ENCODE measurements at regions not wholly inside any gene's neighbourhood (a gene's known extent, or its start where the extent isn't known, plus 50 kb on each side); places are given as distances from the start of the nearest gene placed in this dataset.
"Not testable (repeated sequence)": the region's sequence is repeated elsewhere in the genome, so short reads cannot be mapped to it uniquely, and the experiment has no call there.

DNA sequence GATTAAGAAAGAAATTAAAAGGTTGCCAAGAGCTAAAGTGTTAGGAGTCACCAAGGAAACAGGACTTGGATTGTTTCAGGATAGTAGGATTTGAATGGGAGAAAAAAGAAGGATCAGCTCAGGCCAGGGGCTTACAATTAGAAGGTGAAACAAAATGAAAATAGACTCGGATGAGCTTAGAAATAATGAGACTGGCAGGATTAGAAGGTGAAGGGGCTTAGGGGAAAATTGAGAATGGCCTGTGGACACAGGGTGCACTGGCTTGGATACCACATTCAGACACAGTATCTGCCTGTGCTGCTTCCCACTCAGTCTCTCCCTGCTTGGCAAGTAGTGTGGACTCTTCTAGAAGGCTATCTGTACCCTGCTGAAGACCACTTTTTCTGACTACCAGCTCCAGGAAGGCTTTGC, 206.1 kb upstream of the ATP10A start:
- no peak for DNase-seq

DNA sequence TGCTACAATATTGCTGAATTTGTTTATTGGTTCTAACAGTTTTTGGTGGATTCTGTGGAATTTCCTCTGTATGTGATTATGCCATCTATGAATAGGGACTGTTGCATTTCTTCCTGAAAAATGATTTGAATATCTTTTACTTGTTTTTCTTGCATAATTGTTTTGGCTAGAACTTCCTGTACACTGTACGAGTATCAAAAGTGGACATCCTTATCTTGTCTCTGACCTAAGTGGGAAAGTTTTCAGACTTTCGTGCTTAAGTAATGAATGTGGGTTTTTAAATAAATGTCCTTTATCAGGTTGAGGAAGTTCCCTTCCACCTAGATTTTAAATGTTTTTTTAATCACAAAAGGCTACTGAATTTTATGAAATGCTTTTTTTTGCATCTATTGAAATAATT, 203.8 kb upstream of the ATP10A start:
- DNase-seq = no peak

DNA sequence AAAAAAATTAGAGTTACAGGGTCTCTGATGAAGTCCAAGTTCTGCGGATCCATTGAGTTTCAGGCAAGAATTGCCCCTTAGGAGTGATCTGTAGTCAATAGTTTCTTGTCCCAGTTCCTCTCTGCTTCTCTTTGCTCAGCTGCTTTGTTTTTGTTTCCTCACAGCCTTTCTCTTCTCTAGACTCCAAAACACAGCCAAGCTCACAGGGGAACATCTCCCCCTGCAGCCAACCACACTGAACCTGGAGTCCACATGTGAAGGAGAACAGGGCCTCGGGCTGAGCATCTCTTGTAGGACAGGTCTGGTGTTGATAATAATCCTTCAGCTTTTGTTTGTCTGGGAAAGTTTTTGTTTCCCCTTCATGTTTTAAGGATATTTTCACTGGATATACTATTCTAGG, 202.6 kb upstream of the ATP10A start:
- DNase-seq = no peak

DNA sequence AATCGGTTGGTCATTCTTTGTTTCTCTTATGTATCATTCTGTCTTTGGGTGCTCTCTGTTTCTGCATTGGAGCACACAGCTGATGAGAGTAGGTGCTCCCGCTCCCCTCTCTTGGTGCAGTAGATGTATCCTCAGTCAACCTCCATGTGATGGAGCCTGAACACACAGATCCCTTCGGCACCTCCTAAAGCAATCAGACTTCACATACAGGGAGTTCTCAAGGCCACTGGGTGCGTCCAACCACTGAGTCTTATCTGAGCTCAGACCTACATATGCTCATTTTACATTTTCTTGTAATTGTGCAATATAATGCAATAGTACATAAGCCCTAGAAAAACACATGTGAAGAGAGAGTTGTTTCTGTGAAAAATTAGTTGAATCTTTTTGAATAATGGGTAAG, 198.1 kb upstream of the ATP10A start:
- DNase-seq = no peak

DNA sequence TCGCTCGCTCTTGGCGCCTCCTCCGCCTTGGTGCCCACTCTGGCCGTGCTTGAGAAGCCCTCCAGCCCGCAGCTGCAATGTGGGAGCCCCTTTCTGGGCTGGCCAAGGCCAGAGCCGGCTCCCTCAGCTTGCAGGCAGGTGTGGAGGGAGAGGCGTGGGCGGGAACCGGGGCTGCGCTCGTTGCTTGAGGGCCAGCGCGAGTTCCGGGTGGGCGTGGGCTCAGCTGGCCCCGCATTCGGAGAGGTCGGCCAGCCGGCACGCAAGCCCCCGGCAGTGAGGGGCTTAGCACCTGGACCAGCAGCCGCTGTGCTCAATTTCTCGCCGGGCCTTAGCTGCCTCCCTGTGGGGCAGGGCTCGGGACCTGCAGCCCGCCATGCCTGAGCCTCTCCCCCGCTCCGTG, 193.6 kb upstream of the ATP10A start:
- not testable (repeated sequence) for DNase-seq

DNA sequence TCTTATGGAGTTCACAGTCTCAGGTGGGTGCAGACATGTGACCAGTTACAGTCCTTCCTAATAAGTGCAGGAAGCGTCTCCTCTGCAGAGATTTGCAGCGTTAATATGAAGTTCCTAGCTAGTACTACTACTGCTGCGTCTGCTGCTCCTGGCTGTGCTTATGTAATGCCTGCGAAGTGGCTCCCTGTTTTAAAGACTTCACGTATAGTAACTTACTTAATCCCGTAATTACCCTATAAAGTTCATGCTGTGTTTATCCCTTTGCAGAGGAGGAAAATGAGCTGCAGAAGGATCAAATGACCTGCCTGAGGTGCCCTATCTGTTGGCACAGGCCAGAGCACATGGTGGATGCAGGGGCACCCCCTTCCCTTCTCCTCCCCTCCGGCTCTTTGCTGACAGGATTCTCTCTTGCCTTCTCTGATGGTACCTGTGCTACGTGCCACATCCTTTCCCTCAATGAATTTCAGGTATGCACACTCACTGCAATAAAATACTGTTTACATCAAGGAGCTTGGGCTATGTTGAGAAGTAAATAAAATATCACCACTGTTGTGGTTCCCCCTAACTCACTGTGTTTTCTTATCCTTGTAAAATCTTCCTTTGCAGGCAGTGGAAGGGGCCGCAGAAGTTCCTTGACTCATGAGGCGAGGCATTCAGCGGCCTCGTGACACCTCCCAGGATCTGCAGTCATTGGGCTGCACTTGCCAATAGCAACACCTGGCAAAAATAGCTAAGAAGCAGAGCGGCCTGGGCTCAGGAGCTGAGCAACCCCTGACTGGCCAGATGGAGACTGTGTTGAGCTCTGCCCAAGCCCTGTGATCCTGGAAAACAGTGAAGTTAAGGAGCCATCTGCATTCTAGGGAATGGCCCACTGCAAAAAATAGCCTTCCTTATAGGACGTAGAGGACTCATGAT, 188.9 kb upstream of the ATP10A start:
- no peak for DNase-seq

DNA sequence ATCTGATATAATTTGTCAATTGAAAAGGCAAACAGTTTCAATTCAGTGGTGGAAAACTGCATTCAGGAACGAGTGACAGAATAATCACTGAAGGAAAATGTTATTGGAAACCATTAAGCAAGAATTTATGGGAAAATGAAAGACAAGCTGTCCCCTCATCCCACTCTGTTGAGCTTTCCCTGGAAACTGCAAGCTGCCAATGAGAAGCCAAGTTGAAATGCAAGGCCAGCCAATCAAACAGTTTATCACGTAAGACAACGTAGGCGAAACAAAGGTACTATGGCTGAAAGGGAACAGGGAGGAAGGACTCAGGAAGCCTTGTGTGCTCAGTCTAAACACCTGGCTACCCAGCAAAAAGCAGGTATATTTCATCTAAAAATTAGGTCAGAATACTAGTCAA, 187.9 kb upstream of the ATP10A start:
- no peak for DNase-seq

DNA sequence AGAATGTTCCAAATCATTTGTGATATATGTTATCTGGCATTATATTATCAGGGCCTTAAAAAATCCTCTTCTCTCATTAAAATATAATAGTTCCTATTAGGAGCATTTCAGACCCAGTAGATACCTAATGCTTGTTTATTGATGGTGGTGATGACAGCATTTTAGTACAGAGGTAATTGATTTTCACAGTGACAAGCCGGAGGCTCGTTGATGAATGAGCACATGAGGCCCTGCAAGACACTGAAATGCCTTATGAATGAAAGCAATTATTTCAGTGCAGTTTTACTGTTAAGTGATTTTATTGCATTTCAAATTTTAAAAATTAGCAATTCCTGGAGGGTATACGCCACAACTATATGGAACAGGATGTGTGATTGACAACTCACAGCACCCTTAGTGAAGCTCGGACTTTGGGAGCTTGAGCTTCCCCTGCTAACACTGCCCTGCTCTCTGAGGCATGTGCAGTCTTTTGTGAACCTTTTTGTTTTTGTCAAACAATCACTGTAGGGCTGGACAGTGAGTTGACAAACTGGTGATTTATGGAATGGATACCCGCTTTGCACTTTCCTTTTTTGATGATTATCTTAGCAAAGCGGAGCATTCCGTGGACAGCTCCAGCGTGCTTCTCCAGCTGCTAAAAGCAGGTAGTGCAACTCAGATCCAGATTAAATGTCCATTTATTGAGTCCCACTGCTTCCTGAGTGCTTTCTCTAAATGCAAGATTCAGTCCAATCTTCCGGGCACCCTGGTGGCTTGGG, 187.0 kb upstream of the ATP10A start:
- DNase-seq = no peak

DNA sequence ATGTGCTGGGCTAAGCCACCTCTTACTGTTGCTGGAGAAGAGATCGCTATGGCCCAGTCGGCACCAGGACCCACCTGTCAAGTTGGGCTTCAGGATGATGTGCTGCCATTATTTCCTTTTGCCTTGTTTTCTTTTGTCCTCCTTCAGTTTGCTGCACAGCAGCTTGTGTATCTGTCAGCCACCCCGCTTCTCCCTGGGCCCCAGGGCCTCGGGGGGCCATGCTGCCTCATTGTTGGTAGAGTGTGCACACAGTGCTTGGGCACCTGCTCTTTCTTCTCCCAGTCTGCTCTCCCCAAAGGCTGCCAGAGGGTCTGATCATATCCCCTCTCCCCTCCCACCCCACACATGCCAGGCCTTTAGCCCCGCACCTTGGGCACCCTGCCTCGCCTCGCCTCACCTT, 185.5 kb upstream of the ATP10A start:
- no peak for DNase-seq

DNA sequence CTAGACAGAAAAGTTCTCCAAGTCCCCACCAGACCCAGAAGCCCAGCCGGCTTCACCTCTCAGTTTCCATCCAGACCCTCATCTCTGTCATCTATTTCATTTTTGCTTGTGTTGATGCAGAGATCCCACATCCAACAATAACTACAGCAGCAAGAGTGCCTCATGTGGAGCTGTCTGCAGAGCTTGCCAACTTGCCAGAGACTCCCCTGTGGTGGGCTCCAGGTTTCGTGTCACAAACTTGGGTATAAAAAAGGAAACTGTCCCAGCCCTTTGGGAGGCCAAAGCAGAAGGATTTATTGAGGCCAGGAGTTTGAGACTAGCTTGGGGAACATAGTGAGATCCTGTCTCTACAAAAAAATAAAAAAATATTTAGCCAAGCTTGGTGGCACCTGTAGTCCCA, 182.4 kb upstream of the ATP10A start:
- DNase-seq = no peak

DNA sequence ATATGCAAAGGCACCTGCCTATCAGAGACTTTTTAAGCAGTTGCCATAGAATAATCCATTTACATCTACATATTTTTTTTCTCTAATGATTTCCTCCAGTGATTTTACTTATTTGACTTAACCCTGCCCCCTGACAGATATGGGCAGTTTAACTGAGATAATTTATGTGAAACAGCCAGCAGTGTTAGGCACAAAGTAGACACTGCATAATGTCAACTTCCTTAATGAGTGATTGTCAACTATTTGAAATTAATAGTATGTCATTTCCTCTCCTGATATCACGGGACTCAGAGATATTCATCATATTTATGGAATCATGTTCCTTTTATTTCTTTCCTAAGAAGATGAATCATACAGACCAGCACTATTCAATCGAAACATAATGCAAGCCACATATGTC, 179.9 kb upstream of the ATP10A start:
- no peak for DNase-seq

DNA sequence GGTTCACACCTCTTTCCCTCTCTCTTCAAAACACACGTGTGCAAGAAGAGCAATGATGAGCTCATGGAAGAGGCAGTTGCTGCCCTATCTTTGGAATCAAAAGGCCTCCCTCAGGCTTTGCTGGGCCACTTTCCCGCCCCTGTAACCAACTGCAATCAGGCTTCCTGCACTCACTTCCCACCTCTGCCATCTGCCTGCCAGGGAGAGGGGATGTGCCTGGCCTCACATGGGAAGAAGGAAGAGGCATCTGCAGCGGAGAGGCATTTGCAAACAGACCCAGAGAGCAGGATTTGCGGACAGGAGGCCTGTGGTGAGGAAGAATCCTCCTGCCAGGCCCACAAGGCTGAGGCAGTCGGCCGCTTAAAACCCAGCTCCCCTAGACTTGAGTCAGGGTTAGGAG, 175.6 kb upstream of the ATP10A start:
- no peak for DNase-seq

DNA sequence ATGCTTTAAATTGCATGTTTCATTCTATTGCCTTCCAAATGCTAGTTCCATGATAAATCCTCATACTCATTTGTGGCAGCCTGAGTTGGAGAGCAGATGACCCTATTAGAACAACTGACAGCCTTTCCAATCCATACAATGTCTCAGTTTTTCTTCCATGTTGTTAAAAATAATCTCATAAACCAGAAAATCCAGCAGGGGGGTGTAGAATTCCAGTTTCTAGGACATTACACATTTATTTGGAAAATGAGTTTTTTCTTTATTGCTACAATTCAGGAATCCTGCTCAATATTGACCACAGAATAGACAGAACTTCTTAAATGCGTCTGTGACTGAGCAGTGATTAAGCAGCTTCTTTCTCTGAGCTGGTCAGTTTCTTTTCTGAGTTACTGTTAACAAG, 174.2 kb upstream of the ATP10A start:
- no peak for DNase-seq

DNA sequence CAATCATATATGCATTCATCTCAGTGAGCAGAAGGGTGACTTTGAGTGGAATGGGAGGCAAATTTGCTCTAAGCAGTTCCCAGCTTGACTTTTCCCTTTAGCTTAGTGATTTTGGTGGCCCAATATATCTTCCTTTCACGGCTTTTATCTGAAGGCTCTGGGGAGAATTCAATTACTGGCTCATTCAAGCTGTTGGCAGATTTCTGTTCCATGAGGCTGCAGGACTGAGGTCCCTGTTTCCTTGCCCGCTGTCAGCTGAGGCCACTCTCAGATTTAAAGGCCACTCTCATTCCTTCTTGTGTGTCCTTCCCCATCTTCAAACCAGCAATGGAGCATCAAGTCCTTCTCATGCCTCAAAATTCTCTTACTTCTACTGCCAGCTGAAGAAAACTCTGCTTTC, 170.4 kb upstream of the ATP10A start:
- DNase-seq = no peak

DNA sequence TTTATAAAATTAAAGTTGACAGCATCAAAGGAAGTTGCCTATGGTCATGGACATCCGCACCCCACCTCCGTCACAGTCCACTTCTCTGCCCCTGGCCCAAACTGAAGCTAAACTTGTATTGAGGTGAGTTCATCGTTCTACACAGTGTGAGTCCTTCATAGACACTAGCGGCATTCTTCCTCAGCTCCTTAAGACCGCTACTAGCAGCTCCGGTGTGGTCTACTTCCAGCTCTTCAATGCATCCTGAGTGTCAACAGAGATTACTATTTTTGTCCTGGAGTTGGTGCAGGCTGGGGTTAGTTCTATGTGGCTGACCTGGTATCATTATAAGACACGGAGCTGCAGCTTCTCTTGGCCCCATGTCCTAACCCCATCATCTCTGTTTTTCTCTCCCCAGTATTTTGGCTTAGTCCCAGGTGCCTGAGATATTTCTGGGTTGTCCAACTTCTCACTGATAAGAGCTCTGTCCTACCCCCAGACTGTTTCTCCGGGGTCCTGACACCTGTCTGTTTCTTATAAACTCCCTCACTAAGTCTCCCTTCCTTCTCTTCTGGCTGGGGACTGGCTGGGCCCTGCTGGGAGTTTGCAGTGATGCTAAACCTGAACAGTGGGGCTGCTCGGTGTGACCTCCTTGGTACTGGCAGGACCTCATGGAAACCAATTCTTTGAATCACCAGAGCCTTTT, 169.2 kb upstream of the ATP10A start:
- no peak for DNase-seq

DNA sequence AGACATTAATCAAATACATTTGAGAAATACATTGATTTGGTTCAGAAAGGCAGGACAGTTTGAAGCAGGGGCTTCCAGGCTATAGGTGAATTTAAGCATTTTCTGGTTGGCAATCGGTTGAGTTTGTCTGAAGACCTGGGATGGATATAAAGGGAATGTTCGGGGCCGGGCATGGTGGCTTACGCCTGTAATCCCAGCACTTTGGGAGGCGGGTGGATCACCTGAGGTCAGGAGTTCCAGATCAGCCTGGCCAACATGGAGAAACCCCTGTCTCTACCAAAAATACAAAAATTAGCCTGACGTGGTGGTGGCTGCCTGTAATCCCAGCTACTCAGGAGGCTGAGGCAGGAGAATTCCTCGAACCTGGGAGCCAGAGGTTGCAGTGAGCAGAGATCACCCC, 166.5 kb upstream of the ATP10A start:
- not testable (repeated sequence) for DNase-seq

DNA sequence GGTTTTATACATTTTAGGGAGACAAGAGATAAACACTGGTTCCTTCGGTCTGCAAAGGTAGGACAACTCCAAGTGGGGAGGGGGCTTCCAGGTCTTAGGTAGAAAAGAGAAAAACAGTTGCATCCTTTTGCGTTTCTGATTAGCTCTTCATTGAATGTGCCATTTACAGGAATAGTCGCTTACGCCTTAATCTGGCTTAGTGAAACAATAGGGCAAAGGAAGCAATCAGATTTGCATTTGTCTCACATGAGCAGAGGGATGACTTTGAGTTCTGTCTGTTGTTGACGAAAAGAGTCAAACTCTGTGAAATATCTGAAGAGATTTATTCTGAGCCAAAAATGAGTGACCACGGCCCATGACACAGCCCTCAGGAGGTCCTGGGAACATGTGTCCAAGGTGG, 166.0 kb upstream of the ATP10A start:
- no peak for DNase-seq

DNA sequence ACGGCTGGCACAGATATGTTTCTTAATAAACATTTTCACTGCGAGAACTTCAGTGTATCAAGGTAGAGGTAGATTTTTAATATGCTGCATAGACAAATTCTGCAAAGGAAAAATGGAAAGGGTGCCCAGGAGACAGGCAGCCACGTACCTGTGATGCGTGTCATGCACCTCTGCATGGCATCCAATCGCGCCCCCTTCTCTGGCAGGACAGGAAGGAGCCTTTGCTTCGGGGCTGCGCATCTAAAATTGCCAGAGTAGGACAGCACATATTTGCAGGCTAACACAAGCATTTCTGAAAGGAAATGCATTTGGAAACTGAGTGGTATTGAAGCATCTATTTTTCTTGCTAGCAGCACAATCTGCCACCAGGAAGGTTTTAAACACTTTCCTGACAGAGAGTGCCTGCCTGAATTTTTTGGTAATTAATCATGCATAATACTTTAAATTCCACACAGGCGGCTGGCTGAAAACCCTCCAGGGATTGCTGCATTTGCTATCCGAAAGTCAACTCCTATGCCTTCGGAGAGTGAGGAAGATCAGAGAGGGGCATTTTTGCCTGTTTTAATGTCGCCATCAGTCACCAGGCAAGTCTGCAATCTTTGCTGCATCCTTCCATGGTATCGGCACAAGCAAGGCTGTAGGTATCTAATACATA, 165.1 kb upstream of the ATP10A start:
- no peak for DNase-seq

DNA sequence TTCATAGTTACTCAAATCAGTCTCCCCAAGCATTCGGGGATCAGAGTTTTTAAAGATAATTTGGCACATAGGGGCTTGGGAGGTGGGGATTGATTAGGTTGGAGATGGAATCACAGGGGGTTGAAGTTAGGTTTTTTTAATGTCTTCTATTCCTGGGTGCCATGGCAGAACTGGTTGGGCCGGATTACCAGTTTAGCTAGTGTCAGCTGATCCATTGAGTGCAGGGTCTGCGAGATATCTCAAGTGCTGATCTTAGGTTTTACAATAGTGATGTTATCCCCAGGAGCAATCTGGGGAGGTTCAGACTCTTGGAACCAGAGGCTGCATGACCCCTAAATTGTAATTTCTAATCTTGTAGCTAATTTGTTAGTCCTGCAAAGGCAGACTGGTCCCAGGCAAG, 163.5 kb upstream of the ATP10A start:
- DNase-seq = not testable (repeated sequence)

DNA sequence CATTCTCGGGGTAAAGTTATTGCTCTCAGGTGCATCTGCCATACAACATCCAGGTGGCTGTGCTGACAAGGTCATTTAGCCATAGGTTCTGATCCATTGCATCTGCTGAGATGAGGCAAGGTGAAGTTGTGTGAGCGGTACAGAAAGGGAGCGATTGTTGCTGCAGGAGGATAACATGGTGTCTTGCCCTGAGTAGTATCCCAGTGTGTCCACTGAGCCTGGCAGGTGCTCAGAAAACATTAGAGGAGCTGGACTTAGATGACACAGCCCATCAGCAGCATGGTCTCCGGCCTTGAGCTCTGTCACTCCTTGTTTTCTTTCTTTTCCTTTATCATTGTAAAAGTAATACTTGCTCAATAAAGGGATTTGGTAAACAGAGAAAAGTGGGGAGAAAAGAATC, 161.1 kb upstream of the ATP10A start:
- no peak for DNase-seq

DNA sequence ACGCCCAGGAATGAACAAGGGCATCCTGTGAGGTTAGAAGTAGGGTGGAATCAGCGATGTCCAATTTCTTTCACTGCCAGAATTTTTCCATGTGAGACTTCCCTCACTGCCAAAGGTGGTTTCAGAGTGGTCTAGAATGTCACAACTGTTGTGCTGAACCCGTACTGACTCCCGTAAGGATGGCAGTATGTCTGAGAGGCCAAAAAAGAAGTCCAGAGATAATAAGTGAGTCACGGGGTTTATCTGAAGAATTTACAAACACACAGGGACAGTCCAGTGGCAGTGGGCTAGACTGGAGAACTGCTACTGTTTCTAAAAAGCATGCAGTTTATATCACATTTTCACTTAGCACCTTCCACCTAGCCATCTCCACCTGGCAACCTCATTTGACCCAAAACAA, 160.6 kb upstream of the ATP10A start:
- DNase-seq = no peak

DNA sequence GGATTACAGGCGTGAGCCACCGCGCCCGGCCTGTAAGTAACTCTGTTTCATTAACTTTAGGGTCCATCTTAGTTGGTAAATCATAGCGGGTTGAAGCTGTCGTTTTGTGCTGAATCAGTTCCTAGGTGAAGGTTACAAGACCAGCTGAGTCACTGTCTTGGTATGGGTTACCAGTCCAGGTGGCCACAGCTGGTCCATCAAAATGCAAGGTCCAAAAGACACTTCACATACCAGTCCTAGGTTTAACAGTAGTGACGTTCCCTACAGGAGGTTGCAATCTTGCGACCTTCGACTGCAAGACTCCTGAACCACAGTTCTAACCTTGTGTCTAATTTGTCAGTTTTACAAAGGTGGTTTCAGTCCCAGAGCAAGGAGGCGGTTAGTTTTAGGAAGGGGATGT, 160.1 kb upstream of the ATP10A start:
- DNase-seq = no peak

DNA sequence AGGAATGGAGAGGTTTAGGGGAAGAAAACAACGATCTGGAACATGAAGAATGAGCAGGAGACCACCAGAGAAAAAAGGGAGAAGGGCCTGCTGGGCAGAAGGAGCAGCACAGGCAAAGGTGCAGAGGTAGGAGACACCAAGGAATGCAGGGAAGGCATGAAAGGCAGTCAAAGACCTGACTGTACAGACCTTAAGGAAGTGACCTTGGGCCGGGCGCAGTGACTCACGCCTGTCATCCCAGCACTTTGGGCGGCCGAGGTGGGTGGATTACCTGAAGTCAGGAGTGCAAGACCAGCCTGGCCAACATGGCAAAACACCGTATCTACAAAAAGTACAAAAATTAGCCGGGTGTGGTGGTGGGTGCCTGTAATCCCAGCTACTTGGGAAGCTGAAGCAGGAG, 157.7 kb upstream of the ATP10A start:
- DNase-seq = no peak
